Sciatic nerve (tissue), 2 donors: ENCODE measurements at regions not wholly inside any gene's neighbourhood (a gene's known extent, or its start where the extent isn't known, plus 50 kb on each side); places are given as distances from the start of the nearest gene placed in this dataset.

Experiments used
- ATAC-seq: fragments of 200-7000 bp; cut with Tn5 transposase; one replicate; pipeline ENCODE4 v1.9.1; 2020; ENCODE audit warnings: mild to moderate bottlenecking, moderate library complexity
- DNase-seq: peaks from one replicate; pipeline ENCODE4 v3.0.0-alpha.2; 2020; ENCODE audit warnings: low spot score
- intact Hi-C: fragments of 100-400 bp; cut with DNase I; formaldehyde crosslinking; loops from one replicate; pipeline ENCODE4 v1.14.2; 2022
- donor health status: DM: no; HTN: no; CAD: no.
- donor health status: DM: no; HTN: no; CAD: no.

- no peak for DNase-seq
- peak; percentile 80 for ATAC-seq
- intact Hi-C loops: no loop called here
Measured at GRCh38 chrX:39603230-39603629, 494.5 kb downstream of the BCOR start.

- DNase-seq: no peak
- ATAC-seq: no peak
- intact Hi-C loops: no loop called here
Measured at GRCh38 chrX:39605183-39605582, 492.6 kb downstream of the BCOR start.

GRCh38 chrX:39605866-39606265, 491.9 kb downstream of the BCOR start:
- DNase-seq: no peak
- intact Hi-C loops: no loop called here

GRCh38 chrX:39609941-39610340, 487.8 kb downstream of the BCOR start:
- DNase-seq (no peak), ATAC-seq (no peak)
- intact Hi-C loops: no loop called here

More at GRCh38 chrX:39605866-39606265, 491.9 kb downstream of the BCOR start:
- ATAC-seq: no peak

GRCh38 chrX:39611468-39611867, 486.3 kb downstream of the BCOR start:
- ATAC-seq: no peak
- intact Hi-C loops: no loop called here
- DNase-seq: no peak

- no peak for DNase-seq
Measured at GRCh38 chrX:39613482-39613995, 484.2 kb downstream of the BCOR start.

GRCh38 chrX:39613997-39614679, 483.6 kb downstream of the BCOR start:
- DNase-seq (no peak), ATAC-seq (peak; percentile 51)
- intact Hi-C loops: no loop called here

More at GRCh38 chrX:39613482-39613995, 484.2 kb downstream of the BCOR start:
- ATAC-seq: peak; percentile 77
- intact Hi-C loops: no loop called here

GRCh38 chrX:39614680-39614998, 483.1 kb downstream of the BCOR start:
- DNase-seq (no peak), ATAC-seq (no peak)
- intact Hi-C loops: no loop called here

- ATAC-seq (peak; percentile 33), DNase-seq (no peak)
- intact Hi-C loops: no loop called here
Measured at GRCh38 chrX:39616098-39616729, 481.5 kb downstream of the BCOR start.

- ATAC-seq (no peak), DNase-seq (no peak)
- intact Hi-C loops: no loop called here
Measured at GRCh38 chrX:39616731-39617130, 481.0 kb downstream of the BCOR start.

- intact Hi-C loops: no loop called here
- ATAC-seq (no peak), DNase-seq (no peak)
Measured at GRCh38 chrX:39618178-39618577, 479.6 kb downstream of the BCOR start.

- ATAC-seq (no peak), DNase-seq (no peak)
- intact Hi-C loops: no loop called here
Measured at GRCh38 chrX:39619182-39620009, 478.4 kb downstream of the BCOR start.

- intact Hi-C loops: no loop called here
- ATAC-seq: no peak
- DNase-seq: no peak
Measured at GRCh38 chrX:39624166-39624565, 473.6 kb downstream of the BCOR start.

- no peak for ATAC-seq
- DNase-seq: no peak
- intact Hi-C loops: no loop called here
Measured at GRCh38 chrX:39625810-39626209, 471.9 kb downstream of the BCOR start.

- intact Hi-C loops: no loop called here
- ATAC-seq (no peak), DNase-seq (no peak)
Measured at GRCh38 chrX:39626749-39627148, 471.0 kb downstream of the BCOR start.

- no peak for DNase-seq
- intact Hi-C loops: no loop called here
- no peak for ATAC-seq
Measured at GRCh38 chrX:39627257-39627656, 470.5 kb downstream of the BCOR start.

- no peak for ATAC-seq
- no peak for DNase-seq
- intact Hi-C loops: no loop called here
Measured at GRCh38 chrX:39629001-39629400, 468.8 kb downstream of the BCOR start.

- DNase-seq (no peak), ATAC-seq (no peak)
- intact Hi-C loops: no loop called here
Measured at GRCh38 chrX:39630344-39630743, 467.4 kb downstream of the BCOR start.

- no peak for DNase-seq
- intact Hi-C loops: no loop called here
- no peak for ATAC-seq
Measured at GRCh38 chrX:39631276-39632229, 466.2 kb downstream of the BCOR start.
